K562 (cell line): ENCODE measurements at regions not wholly inside any gene's neighbourhood (a gene's known extent, or its start where the extent isn't known, plus 50 kb on each side); places are given as distances from the start of the nearest gene placed in this dataset.

ENCODE experiments used
- ATAC-seq: fragments of 200-7000 bp; cut with Tn5 transposase; 3 replicates; pipeline ENCODE4 v1.9.1; 2020; ENCODE audit warnings: moderate library complexity
- BruUV-seq: library from RNA; stranded (reverse); fragments of 400-500 nt; replicated peaks from 2 replicates; lab custom pipeline; 2021; lab: Mats Ljungman, UMichigan
- CTCF ChIA-PET: fragments of 300-600 bp; formaldehyde crosslinking; extraction: SDS; loops from one replicate; lab custom pipeline; 2021; ENCODE audit warnings: low intra/inter-chr PET ratio; lab: Yijun Ruan, JAX
- POLR2A ChIA-PET: fragments of 300-600, 350-650 bp; sonication (Branson Sonifier 250); formaldehyde crosslinking; extraction: SDS; loops from one replicate; lab custom pipeline; 2021; ENCODE audit warnings: antibody characterized with exemption, inconsistent platforms; lab: Yijun Ruan, JAX
- DNase-seq, 4 experiments: peaks; one replicate each; pipeline versions ENCODE4 v3.0.0 to v3.0.0-alpha.2; 2011 to 2018; ENCODE audit warnings: low spot score in 3 of 4, mixed read lengths in 3 of 4; ENCODE audit errors: extremely low read depth in 1 of 4
- FAIRE-seq: peaks from 2 replicates; lab custom pipeline; 2011; peaks lifted over from hg19 to GRCh38; lab: Jason Lieb, UNC
- H2AFZ ChIP-seq: 2 replicates; pipeline ENCODE4 v1.6.0; 2011; ENCODE audit warnings: low read depth, low read length, control low read depth, inconsistent platforms
- H3K27ac ChIP-seq: fragments of 200-600 bp; 3 replicates; pipeline ENCODE4 v1.8.0; 2011; ENCODE audit warnings: low read depth, mild to moderate bottlenecking, control low read depth, inconsistent platforms, low read length, moderate library complexity, mixed read lengths; ENCODE audit errors: extremely low read depth
- H3K27me3 ChIP-seq, 2 experiments: fragments of 300-600 bp in 1 of 2; 2 replicates in 1 of 2; 3 replicates in 1 of 2; pipeline versions ENCODE4 v1.6.0 to v1.8.0; 2011; ENCODE audit warnings: inconsistent platforms in 2 of 2, low read length in 2 of 2, mild to moderate bottlenecking in 1 of 2, mixed read lengths in 1 of 2, moderate library complexity in 1 of 2; ENCODE audit not compliant: control insufficient read depth in 2 of 2, insufficient read depth in 2 of 2
- H3K36me3 ChIP-seq: fragments of 300-600 bp; 3 replicates; pipeline ENCODE4 v1.8.0; 2011; ENCODE audit warnings: mild to moderate bottlenecking, low read length, inconsistent platforms; ENCODE audit not compliant: control insufficient read depth, insufficient read depth
- H3K4me1 ChIP-seq, 2 experiments: fragments of 200-600 bp in 1 of 2; replicated peaks in 1 of 2; 2 replicates in 1 of 2; 3 replicates in 1 of 2; pipeline versions ENCODE4 v1.5.1 to v1.8.0; 2011; ENCODE audit warnings: inconsistent platforms in 2 of 2, low read length in 2 of 2, mild to moderate bottlenecking in 1 of 2, mixed read lengths in 1 of 2, moderate library complexity in 1 of 2; ENCODE audit not compliant: control insufficient read depth in 2 of 2, insufficient read depth in 2 of 2
- H3K4me2 ChIP-seq: 2 replicates; pipeline ENCODE4 v1.6.1; 2011; ENCODE audit warnings: low read length, control low read depth, inconsistent platforms, mixed read lengths; ENCODE audit not compliant: insufficient read depth
- H3K4me3 ChIP-seq: fragments of 200-600 bp; sonication (generic), shearing (Covaris generic); 2 replicates; pipeline ENCODE4 v1.5.1; 2016; ENCODE audit warnings: control low read depth, inconsistent platforms
- H3K79me2 ChIP-seq: fragments of 200-600 bp; 3 replicates; pipeline ENCODE4 v1.8.0; 2011; ENCODE audit warnings: low read length, inconsistent platforms; ENCODE audit not compliant: control insufficient read depth, insufficient read depth
- H3K9ac ChIP-seq, 2 experiments: 2 replicates each; pipeline versions ENCODE4 v1.6.0 to v1.6.1; 2011; ENCODE audit warnings: low read depth in 2 of 2, low read length in 2 of 2, control low read depth in 1 of 2, inconsistent platforms in 1 of 2, mild to moderate bottlenecking in 1 of 2, mixed read lengths in 1 of 2; ENCODE audit not compliant: insufficient read depth in 1 of 2
- H3K9me1 ChIP-seq: one replicate; pipeline ENCODE4 v1.6.0; 2011; ENCODE audit warnings: inconsistent platforms, mild to moderate bottlenecking, low read length, moderate library complexity; ENCODE audit not compliant: control insufficient read depth, insufficient read depth
- H3K9me3 ChIP-seq: replicated peaks from 2 replicates; pipeline ENCODE4 v1.5.1; 2011; ENCODE audit warnings: low read depth, low read length, inconsistent platforms; ENCODE audit not compliant: control insufficient read depth, insufficient read depth
- H4K20me1 ChIP-seq: replicated peaks from 2 replicates; pipeline ENCODE4 v1.6.1; 2011; ENCODE audit warnings: low read length, inconsistent platforms, mixed read lengths; ENCODE audit not compliant: control insufficient read depth, insufficient read depth
- ARID3B ChIP-seq: fragments of 250-450 bp; sonication (Bioruptor Pico); IDR thresholded peaks from 2 replicates; pipeline ENCODE4 v1.4.0; 2020; ENCODE audit warnings: borderline replicate concordance
- CCAR2 ChIP-seq: fragments of 200-400 bp; formaldehyde crosslinking; IDR thresholded peaks from 2 replicates; pipeline ENCODE4 v1.6.1; 2017; ENCODE audit warnings: mild to moderate bottlenecking, low read depth, low read length
- DEAF1 ChIP-seq: fragments of 450-650 bp; formaldehyde crosslinking; IDR thresholded peaks from 2 replicates; pipeline ENCODE4 v1.4.0; 2020; ENCODE audit warnings: mild to moderate bottlenecking, moderate library complexity
- ETS1 ChIP-seq: conservative IDR thresholded peaks from 2 replicates; pipeline ENCODE4 v1.6.1; 2011; ENCODE audit warnings: low read depth, mild to moderate bottlenecking, low read length; ENCODE audit not compliant: control insufficient read depth
- GTF3C2 ChIP-seq: IDR thresholded peaks from 3 replicates; pipeline ENCODE4 v1.6.1; 2011; ENCODE audit warnings: borderline replicate concordance, mild to moderate bottlenecking, moderate library complexity; ENCODE audit not compliant: insufficient read length; ENCODE audit errors: extremely low read depth
- HMGXB4 ChIP-seq: sonication (generic); formaldehyde crosslinking; IDR thresholded peaks from 2 replicates; pipeline ENCODE4 v1.8.1; 2023; ENCODE audit warnings: mild to moderate bottlenecking, missing genetic modification reagents
- TEAD2 ChIP-seq: fragments of 450-650 bp; IDR thresholded peaks from 2 replicates; pipeline ENCODE4 v1.6.1; 2016; ENCODE audit warnings: missing genetic modification characterization, control low read depth, missing compliant biosample characterization
- ZNF589 ChIP-seq: fragments of 200-800 bp; sonication (Bioruptor generic); IDR thresholded peaks from 2 replicates; pipeline ENCODE4 v1.6.1; 2016; ENCODE audit warnings: low read depth, missing genetic modification characterization, missing compliant biosample characterization
- ZNF699 ChIP-seq: fragments of 250-450 bp; sonication (Bioruptor Pico); IDR thresholded peaks from 2 replicates; pipeline ENCODE4 v1.8.0; 2021; ENCODE audit warnings: mild to moderate bottlenecking, moderate library complexity; ENCODE audit not compliant: insufficient replicate concordance
- ZSCAN29 ChIP-seq: fragments of 450-650 bp; IDR thresholded peaks from 2 replicates; pipeline ENCODE4 v1.6.1; 2017
- ZSCAN32 ChIP-seq: fragments of 450-650 bp; formaldehyde crosslinking; IDR thresholded peaks from 2 replicates; pipeline ENCODE4 v1.4.0; 2020; ENCODE audit warnings: mild to moderate bottlenecking, moderate library complexity
- WGBS: fragments of 100-300 bp; shearing (Covaris generic); methylation state at CpG from one replicate; pipeline ENCODE4 v1.1.6; 2016; ENCODE audit warnings: low coverage, mixed read lengths; ENCODE audit not compliant: insufficient coverage; ENCODE audit errors: missing lambda C conversion rate; 5-methylcytosine and 5-hydroxymethylcytosine counted together
- in situ Hi-C: fragments of 300-500 bp; cut with MboI; formaldehyde crosslinking; loops from 4 replicates; pipeline ENCODE4 v1.15.0; 2018; ENCODE audit warnings: inconsistent platforms, mixed read lengths
- intact Hi-C: fragments of 100-400 bp; cut with micrococcal nuclease; formaldehyde crosslinking; loops from 2 replicates; pipeline ENCODE4 v1.14.2; 2022

- no peak for FAIRE-seq
- no peak for ATAC-seq
- Histone ChIP-seq H2AFZ (no peak overlapping the region), H3K4me2 (no peak overlapping the region), H3K9me1 (no peaks in the 10 kb centered on the region), H3K27ac (no peak overlapping the region), H4K20me1 (no peaks in the 10 kb centered on the region), H3K9me3 (no peaks in the 10 kb centered on the region), H3K9ac (no peak overlapping the region), H3K36me3 (no peaks in the 10 kb centered on the region), H3K4me3 (no peak overlapping the region), H3K4me1 (no peaks in the 10 kb centered on the region), H3K79me2 (no peaks in the 10 kb centered on the region), H3K27me3 (no peaks in the 10 kb centered on the region)
- 3% methylated on average over 5 of the region's 5 CpGs for WGBS
- BruUV-seq, result no TSS peak
- intact Hi-C loops (no loop called here), in situ Hi-C loops (no loop called here)
- no peak for DNase-seq
- CTCF ChIA-PET, result no interaction called here
- POLR2A ChIA-PET, result no interaction called here
- TF ChIP-seq ARID3B (CRISPR knock-in tag) (no peak), HMGXB4 (no peak), ETS1 (no peak), ZSCAN29 (no peak), ZNF589 (CRISPR knock-in tag) (no peak), DEAF1 (CRISPR knock-in tag) (no peak), TEAD2 (no peak), ZNF699 (no peak), ZSCAN32 (no peak), GTF3C2 (no peak), CCAR2 (no peak)
These were observed 147.8 kb downstream of the KCNE4 start for GRCh38 chr2:223199531-223200515.
